ENCODE measurements at regions not wholly inside any gene's neighbourhood (a gene's known extent, or its start where the extent isn't known, plus 50 kb on each side); places are given as distances from the start of the nearest gene placed in this dataset.

DNA sequence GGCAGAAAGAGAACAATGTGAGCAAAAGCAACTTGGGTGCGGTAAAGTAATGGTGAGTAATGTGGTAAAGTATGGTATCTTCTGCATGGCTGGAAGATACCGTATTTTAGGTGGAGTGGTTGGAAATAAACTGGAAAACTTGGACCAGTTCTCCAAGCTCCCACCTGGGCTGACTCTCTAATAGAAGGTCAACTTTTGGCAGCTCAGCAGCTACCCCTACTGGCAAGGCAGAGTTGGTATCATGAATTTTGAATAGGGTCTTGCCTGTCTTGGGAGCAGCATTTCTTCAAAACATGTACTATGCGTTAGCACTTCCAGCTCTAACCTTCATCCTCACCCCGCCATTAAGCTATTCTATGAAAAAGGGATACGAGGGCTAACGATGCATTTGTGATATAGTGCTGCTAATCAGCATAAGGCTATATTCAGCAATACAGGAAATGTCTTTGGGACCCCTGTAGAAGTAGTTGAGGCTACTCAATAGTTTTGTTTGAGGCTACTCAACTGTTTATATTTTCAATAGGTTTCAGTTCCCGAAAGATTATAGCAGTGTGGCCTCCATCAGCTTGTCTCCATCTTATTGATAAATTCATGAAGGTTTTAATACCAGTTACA lies 276.3 kb upstream of the FAR2 start:
- TF ChIP-seq, protein P1, sequence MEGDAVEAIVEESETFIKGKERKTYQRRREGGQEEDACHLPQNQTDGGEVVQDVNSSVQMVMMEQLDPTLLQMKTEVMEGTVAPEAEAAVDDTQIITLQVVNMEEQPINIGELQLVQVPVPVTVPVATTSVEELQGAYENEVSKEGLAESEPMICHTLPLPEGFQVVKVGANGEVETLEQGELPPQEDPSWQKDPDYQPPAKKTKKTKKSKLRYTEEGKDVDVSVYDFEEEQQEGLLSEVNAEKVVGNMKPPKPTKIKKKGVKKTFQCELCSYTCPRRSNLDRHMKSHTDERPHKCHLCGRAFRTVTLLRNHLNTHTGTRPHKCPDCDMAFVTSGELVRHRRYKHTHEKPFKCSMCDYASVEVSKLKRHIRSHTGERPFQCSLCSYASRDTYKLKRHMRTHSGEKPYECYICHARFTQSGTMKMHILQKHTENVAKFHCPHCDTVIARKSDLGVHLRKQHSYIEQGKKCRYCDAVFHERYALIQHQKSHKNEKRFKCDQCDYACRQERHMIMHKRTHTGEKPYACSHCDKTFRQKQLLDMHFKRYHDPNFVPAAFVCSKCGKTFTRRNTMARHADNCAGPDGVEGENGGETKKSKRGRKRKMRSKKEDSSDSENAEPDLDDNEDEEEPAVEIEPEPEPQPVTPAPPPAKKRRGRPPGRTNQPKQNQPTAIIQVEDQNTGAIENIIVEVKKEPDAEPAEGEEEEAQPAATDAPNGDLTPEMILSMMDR (IDR thresholded peaks at IDR 0.05), result peak; percentile 18 to 41 (median 24)
- Histone ChIP-seq H3K27ac (no peak overlapping the region), H3K36me3 (no peaks in the 10 kb centered on the region), H3K4me3 (no peak overlapping the region), H3K4me1 (no peaks in the 10 kb centered on the region), H3K9me3 (no peaks in the 10 kb centered on the region), H3K27me3 (no peaks in the 10 kb centered on the region)
- no peak for DNase-seq (ENCODE audit: low spot score in 2 of 2)
- intact Hi-C loops (cut with DNase I), result no loop called here

DNA sequence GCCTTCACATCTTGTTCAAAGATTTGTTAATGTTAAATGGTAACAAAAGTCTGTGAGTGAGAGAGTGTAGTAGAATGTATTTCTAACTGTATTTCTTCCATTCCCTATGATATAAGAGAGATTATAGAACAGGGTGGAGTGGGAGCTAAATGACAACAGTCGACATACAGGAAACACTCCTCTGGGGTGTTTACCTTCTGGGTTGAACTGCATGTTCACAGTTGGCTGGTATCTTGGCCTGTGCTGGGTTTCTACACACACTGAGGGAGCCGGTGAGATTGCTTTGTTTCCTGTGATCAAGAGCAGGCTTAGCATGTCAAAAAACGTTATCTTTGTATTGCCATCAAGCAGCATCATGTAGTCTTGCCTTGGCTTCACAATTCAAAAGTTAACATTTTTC lies 274.3 kb upstream of the FAR2 start:
- Histone ChIP-seq H3K4me1 (no peaks in the 10 kb centered on the region), H3K27ac (no peak overlapping the region), H3K4me3 (no peak overlapping the region), H3K27me3 (no peaks in the 10 kb centered on the region), H3K36me3 (no peaks in the 10 kb centered on the region), H3K9me3 (no peaks in the 10 kb centered on the region)
- TF ChIP-seq, protein P1 (IDR thresholded peaks at IDR 0.05), result no peak
- DNase-seq (ENCODE audit: low spot score in 2 of 2), result no peak
- intact Hi-C loops (cut with DNase I), result no loop called here

DNA sequence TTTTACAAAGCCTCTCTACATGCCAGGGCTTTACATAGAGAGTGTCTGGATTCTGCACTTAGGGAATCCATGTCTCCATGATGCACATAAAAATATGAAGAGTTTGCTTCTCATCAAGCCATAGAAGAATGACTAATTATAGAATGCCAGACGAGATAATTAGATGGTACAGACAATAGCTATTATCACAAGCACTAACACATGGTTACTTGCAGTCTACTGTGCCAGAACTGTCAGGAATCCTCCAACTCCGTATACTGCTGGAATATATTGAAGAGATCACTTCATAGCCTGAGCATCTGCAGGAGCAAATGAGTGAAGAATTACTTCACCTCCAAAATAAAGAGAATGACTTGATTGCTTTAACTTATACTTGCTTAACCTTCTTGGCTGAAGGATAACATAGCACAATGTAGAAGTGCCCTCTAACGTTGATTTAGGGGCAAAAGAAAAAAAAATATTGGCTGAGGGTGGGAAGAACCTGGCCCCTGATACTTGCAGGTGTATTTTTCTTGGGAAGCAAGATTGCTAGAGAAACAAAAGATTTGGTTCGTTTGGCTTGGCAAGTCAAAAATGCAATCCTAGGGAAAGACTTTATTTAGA lies 272.8 kb upstream of the FAR2 start:
- intact Hi-C loops (cut with DNase I), result no loop called here
- no peak for DNase-seq (ENCODE audit: low spot score in 2 of 2)
- Histone ChIP-seq H3K36me3 (no peaks in the 10 kb centered on the region), H3K4me1 (no peaks in the 10 kb centered on the region), H3K27ac (no peak overlapping the region), H3K27me3 (no peaks in the 10 kb centered on the region), H3K9me3 (no peaks in the 10 kb centered on the region), H3K4me3 (no peak overlapping the region)
- TF ChIP-seq, protein P1 (IDR thresholded peaks at IDR 0.05), result no peak

DNA sequence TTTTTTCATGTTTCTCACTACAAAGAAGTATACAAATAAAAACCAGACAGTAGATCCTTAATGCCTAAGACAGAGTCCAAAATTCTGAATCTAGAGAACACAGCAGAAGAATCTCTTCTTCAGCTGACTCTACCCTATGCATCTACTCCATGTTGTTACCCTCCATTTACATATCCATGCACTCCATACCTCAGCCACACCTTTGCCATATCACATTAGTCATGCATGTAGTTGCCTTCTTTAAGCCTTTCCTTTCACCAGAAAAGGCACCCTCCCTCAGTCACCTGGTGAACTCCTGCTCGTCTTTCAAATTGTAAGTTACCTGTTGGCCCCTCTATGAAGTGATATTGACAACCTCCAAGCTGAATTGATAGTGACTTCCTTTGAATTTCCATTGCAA lies 271.2 kb upstream of the FAR2 start:
- H3K4me1 ChIP-seq, result no peaks in the 10 kb centered on the region
- no peak for DNase-seq (ENCODE audit: low spot score in 2 of 2)
- H3K4me3 ChIP-seq, result no peak overlapping the region
- no peak overlapping the region for H3K27ac ChIP-seq
- no peaks in the 10 kb centered on the region for H3K27me3 ChIP-seq
- no peaks in the 10 kb centered on the region for H3K36me3 ChIP-seq
- intact Hi-C loops (cut with DNase I), result no loop called here
- TF ChIP-seq, protein P1 (IDR thresholded peaks at IDR 0.05), result no peak
- H3K9me3 ChIP-seq, result no peaks in the 10 kb centered on the region

DNA sequence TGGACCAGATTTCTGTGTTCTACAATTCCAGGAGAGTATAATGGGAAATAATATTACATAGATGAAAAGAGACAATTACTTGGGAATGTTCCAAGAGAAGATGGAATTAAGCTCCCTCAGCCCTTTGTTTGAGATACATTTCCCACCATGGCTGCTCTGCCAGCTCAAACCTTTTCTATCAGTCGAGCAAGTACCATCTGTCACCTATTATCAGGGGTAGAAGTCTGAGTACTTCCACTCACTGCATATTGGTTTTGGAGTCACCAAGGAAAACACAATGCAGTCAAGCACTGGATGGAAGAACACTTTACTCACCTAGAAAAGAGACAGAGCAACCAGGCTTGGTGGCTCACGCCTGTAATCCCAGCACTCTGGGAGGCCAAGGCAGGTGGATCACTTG lies 270.4 kb upstream of the FAR2 start:
- H3K4me1 ChIP-seq, result no peaks in the 10 kb centered on the region
- H3K9me3 ChIP-seq, result no peaks in the 10 kb centered on the region
- TF ChIP-seq, protein P1 (IDR thresholded peaks at IDR 0.05), result no peak
- no peak overlapping the region for H3K27ac ChIP-seq
- no peak overlapping the region for H3K4me3 ChIP-seq
- no peak for DNase-seq (ENCODE audit: low spot score in 2 of 2)
- intact Hi-C loops (cut with DNase I), result no loop called here
- no peaks in the 10 kb centered on the region for H3K36me3 ChIP-seq
- H3K27me3 ChIP-seq, result no peaks in the 10 kb centered on the region

Data from ascending aorta (tissue), 2 donors.